ENCODE measurements at regions not wholly inside any gene's neighbourhood (a gene's known extent, or its start where the extent isn't known, plus 50 kb on each side); places are given as distances from the start of the nearest gene placed in this dataset.
"Not testable (repeated sequence)": the region's sequence is repeated elsewhere in the genome, so short reads cannot be mapped to it uniquely, and the experiment has no call there.

DNA sequence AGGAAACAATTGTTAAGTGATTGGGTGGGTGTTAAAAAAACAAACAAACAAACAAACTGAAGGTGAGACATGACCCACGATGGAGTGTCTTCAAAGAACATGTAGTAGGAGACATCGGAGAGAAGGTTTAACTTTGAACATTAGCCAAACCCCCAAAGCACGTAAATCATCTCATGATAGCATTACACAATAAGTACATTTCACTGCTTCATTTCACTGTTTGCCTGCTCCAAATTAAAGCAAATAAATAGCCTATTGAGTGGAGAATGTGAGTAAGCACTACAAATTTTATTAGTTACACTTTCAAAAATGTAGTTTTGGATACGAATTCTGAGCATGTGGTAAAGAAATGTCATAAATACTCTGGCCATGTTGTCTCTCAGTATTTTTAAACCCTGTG is 287.0 kb downstream of the SI start:
- no peaks in the 10 kb centered on the region for H3K36me3 ChIP-seq
- no peaks in the 10 kb centered on the region for H3K4me1 ChIP-seq
- H3K4me2 ChIP-seq: no peak overlapping the region
- H3K9ac ChIP-seq: no peak overlapping the region
- H3K27me3 ChIP-seq: no peaks in the 10 kb centered on the region
- TF ChIP-seq Cebpa-rat (IDR thresholded peaks at IDR 0.05): no peak
- no peak overlapping the region for H3K4me3 ChIP-seq
- peaks cover 0 to 9% (median 4%) of the 10 kb centered on the region in 11 experiments; a peak in 6 of 22 replicates for H3K9me3 ChIP-seq (replicated peaks in 1 of 11)
- no peak overlapping the region for H3K27ac ChIP-seq
- H4K20me1 ChIP-seq: no peaks in the 10 kb centered on the region

GRCh38 chr3:164784407-164784806 is 293.9 kb downstream of the SI start:
- H3K4me2 ChIP-seq, H4K20me1 ChIP-seq, H3K4me1 ChIP-seq, H3K4me3 ChIP-seq, H3K36me3 ChIP-seq, H3K27ac ChIP-seq, H3K27me3 ChIP-seq, H3K9ac ChIP-seq: not testable (repeated sequence)
- H3K9me3 ChIP-seq (replicated peaks in 1 of 11): peaks cover 0 to 18% (median 11%) of the 10 kb centered on the region in 11 experiments; a peak in 12 of 22 replicates

- Histone ChIP-seq H4K20me1 (no peaks in the 10 kb centered on the region), H3K27me3 (no peaks in the 10 kb centered on the region), H3K4me2 (no peak overlapping the region), H3K9ac (no peak overlapping the region), H3K9me3 (replicated peaks in 1 of 11) (peaks cover 0 to 12% (median 7%) of the 10 kb centered on the region in 11 experiments; a peak in 11 of 22 replicates), H3K27ac (no peak overlapping the region), H3K4me3 (no peak overlapping the region), H3K36me3 (no peaks in the 10 kb centered on the region), H3K4me1 (no peaks in the 10 kb centered on the region)
- no peak for TF ChIP-seq Cebpa-rat (IDR thresholded peaks at IDR 0.05)
Observed at GRCh38 chr3:164781755-164782154, 296.5 kb downstream of the SI start.

GRCh38 chr3:164779816-164780215 is 298.5 kb downstream of the SI start:
- H3K4me2 ChIP-seq: no peak overlapping the region
- H3K27me3 ChIP-seq: no peaks in the 10 kb centered on the region
- H3K36me3 ChIP-seq: no peaks in the 10 kb centered on the region
- no peak overlapping the region for H3K27ac ChIP-seq
- H3K9ac ChIP-seq: no peak overlapping the region
- peaks cover 0 to 9% (median 7%) of the 10 kb centered on the region in 11 experiments; a peak in 9 of 22 replicates for H3K9me3 ChIP-seq (replicated peaks in 1 of 11)
- no peak for TF ChIP-seq Cebpa-rat (IDR thresholded peaks at IDR 0.05)
- H3K4me3 ChIP-seq: no peak overlapping the region
- H4K20me1 ChIP-seq: no peaks in the 10 kb centered on the region
- H3K4me1 ChIP-seq: no peaks in the 10 kb centered on the region

- Histone ChIP-seq H3K27me3 (no peaks in the 10 kb centered on the region), H3K4me1 (no peaks in the 10 kb centered on the region), H3K9ac (no peak overlapping the region), H3K4me2 (no peak overlapping the region), H4K20me1 (no peaks in the 10 kb centered on the region; a peak in 1 of 22 replicates), H3K27ac (no peak overlapping the region), H3K4me3 (no peak overlapping the region), H3K36me3 (no peaks in the 10 kb centered on the region), H3K9me3 (replicated peaks in 1 of 11) (no peaks in the 10 kb centered on the region)
- TF ChIP-seq Cebpa-rat (IDR thresholded peaks at IDR 0.05): no peak
Observed at GRCh38 chr3:164752812-164753211, 325.5 kb downstream of the SI start.

DNA sequence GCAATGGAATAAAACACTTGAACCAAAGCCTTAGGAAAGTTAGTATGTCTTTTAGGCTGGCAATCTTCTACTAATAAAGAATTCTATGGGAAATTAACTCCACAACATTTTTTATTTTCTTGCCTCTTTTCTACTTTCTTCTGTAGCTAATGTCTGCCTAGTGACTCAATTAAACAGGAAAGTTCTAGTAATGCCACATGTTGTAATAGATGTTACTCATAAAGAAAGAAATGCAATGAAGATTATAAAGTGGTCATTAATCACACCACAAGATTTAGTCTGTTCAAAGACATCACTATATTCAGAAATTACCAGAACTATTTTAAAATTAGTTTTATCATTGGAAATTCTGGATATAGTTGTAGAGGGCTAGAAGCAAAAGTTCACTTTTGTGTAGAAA is 329.7 kb downstream of the SI start:
- TF ChIP-seq Cebpa-rat (IDR thresholded peaks at IDR 0.05): no peak
- H3K9ac ChIP-seq: no peak overlapping the region
- H3K36me3 ChIP-seq: no peaks in the 10 kb centered on the region
- H3K27ac ChIP-seq: no peak overlapping the region
- no peak overlapping the region for H3K4me2 ChIP-seq
- no peaks in the 10 kb centered on the region for H3K27me3 ChIP-seq
- H3K9me3 ChIP-seq (replicated peaks in 1 of 11): no peaks in the 10 kb centered on the region
- no peaks in the 10 kb centered on the region; a peak in 1 of 22 replicates for H4K20me1 ChIP-seq
- no peaks in the 10 kb centered on the region for H3K4me1 ChIP-seq
- no peak overlapping the region for H3K4me3 ChIP-seq

DNA sequence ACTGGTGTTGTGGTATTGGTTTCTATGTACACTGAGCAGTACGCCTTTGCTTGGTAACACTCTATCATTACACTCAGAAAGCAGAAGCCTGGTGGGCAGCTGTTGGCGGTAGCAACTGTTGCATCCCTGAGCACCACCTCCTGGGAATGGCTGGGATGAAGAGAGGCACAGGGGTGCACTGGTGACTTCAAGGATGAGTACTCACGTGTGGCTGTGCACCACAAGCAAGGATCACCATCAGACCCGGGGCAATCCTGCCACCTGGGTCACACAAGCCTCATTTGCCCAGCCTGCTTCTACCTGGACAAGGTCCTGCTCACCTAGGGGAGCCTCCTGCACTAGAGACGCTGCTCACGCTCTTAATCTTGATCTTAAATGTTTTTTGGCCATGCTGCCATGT is 336.4 kb downstream of the SI start:
- H3K9ac ChIP-seq: no peak overlapping the region
- H3K4me2 ChIP-seq: no peak overlapping the region
- TF ChIP-seq Cebpa-rat (IDR thresholded peaks at IDR 0.05): no peak
- H3K36me3 ChIP-seq: no peaks in the 10 kb centered on the region
- no peaks in the 10 kb centered on the region for H4K20me1 ChIP-seq
- no peaks in the 10 kb centered on the region for H3K9me3 ChIP-seq (replicated peaks in 1 of 11)
- no peaks in the 10 kb centered on the region for H3K27me3 ChIP-seq
- H3K4me1 ChIP-seq: no peaks in the 10 kb centered on the region
- no peak overlapping the region for H3K4me3 ChIP-seq
- no peak overlapping the region for H3K27ac ChIP-seq

DNA sequence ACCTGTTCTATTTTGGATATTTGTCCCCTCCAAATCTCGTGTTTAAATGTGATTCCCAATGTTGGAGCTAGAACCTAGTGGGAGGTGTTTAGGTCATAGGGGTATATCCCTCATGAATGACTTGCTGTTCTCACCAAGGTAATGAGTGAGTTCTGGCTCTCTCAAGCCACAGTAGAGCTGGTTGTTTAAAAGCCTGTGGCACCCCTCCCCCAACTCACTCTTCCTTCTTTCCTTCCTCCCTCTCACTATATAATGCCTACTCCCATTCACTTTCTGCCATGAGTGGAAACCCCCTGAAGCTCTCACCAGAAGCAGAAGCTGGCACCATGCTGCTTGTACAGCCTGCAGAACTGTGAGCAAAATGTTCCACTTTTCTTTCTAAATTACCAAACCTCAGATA is 341.1 kb downstream of the SI start:
- no peaks in the 10 kb centered on the region for H3K27me3 ChIP-seq
- no peaks in the 10 kb centered on the region for H3K36me3 ChIP-seq
- H3K27ac ChIP-seq: no peak overlapping the region
- H3K9me3 ChIP-seq (replicated peaks in 1 of 11): no peaks in the 10 kb centered on the region
- no peaks in the 10 kb centered on the region for H4K20me1 ChIP-seq
- H3K9ac ChIP-seq: no peak overlapping the region
- no peak overlapping the region for H3K4me3 ChIP-seq
- no peak for TF ChIP-seq Cebpa-rat (IDR thresholded peaks at IDR 0.05)
- H3K4me2 ChIP-seq: no peak overlapping the region
- no peaks in the 10 kb centered on the region for H3K4me1 ChIP-seq

DNA sequence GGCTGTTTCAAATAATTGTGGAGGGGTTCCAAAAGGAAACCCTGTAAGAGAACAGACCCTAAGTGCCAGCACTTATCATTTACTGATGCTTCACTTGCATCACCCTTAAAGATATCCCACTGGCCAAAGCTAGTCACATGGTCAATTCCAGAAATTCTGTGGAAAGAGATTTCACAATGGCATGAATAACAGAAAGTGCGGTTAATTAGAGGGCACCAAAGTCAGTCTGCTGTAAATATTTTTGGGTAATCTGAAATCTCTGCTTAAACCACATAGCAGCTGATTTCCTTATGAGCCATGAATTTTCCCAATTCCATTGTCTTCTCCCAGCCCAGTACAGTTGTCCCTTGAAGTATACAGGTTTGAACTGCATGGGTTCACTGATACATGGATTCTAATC is 346.1 kb downstream of the SI start:
- TF ChIP-seq Cebpa-rat (IDR thresholded peaks at IDR 0.05): no peak
- Histone ChIP-seq H3K4me3 (no peak overlapping the region), H3K4me2 (no peak overlapping the region), H3K9ac (no peak overlapping the region), H3K27ac (no peak overlapping the region), H4K20me1 (no peaks in the 10 kb centered on the region; a peak in 1 of 22 replicates), H3K27me3 (no peaks in the 10 kb centered on the region), H3K4me1 (no peaks in the 10 kb centered on the region), H3K36me3 (no peaks in the 10 kb centered on the region), H3K9me3 (replicated peaks in 1 of 11) (no peaks in the 10 kb centered on the region)

GRCh38 chr3:164730815-164731360 is 347.4 kb downstream of the SI start:
- H3K27ac ChIP-seq: no peak overlapping the region
- no peak overlapping the region for H3K4me3 ChIP-seq
- no peak overlapping the region for H3K4me2 ChIP-seq
- H3K9ac ChIP-seq: no peak overlapping the region
- no peaks in the 10 kb centered on the region for H3K27me3 ChIP-seq
- H3K9me3 ChIP-seq (replicated peaks in 1 of 11): no peaks in the 10 kb centered on the region
- H3K36me3 ChIP-seq: no peaks in the 10 kb centered on the region
- no peaks in the 10 kb centered on the region for H3K4me1 ChIP-seq
- no peaks in the 10 kb centered on the region; a peak in 1 of 22 replicates for H4K20me1 ChIP-seq
- no peak for TF ChIP-seq Cebpa-rat (IDR thresholded peaks at IDR 0.05)

Measured in BLaER1 treated with 17β-estradiol and CSF1 and Interleukin-3, amounts not matched to agents 10 nM and 100 nM (cell line).